Middle frontal gyrus (tissue), 1 donor: ENCODE measurements at regions not wholly inside any gene's neighbourhood (a gene's known extent, or its start where the extent isn't known, plus 50 kb on each side); places are given as distances from the start of the nearest gene placed in this dataset.
"Not testable (repeated sequence)": the region's sequence is repeated elsewhere in the genome, so short reads cannot be mapped to it uniquely, and the experiment has no call there.

Experiments
- DNase-seq: peaks from one replicate; pipeline ENCODE4 v3.0.0-alpha.2; 2015; ENCODE audit warnings: low spot score; ENCODE audit errors: extremely low spot score

DNA sequence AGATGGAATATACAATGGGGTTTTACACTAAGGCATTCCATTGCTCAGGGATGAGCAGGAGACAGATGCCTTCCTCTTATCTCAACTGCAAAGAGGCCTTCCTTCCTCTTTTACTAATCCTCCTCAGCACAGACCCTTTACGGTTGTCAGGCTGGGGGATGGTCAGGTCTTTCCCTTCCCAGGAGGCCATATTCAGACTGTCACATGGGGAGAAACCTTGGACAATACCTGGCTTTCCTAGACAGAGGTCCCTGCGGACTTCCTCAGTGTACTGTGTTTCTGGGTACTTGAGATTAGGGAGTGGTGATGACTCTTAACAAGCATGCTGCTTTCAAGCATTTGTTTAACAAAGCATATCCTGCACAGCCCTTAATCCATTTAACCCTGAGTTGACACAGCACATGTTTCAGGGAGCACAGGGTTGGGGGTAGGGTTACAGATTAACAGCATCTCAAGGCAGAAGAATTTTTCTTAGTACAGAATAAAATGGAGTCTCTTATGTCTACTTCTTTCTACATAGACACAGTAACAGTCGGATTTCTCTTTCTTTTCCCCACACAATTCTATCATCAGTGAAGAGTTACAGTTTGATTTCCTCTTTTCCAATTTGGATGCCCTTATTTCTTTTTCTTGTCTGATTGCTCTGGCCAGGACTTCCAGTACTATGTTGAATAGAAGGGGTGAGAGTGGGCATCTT, 737.1 kb downstream of the TRHDE start:
- DNase-seq, result not testable (repeated sequence)

DNA sequence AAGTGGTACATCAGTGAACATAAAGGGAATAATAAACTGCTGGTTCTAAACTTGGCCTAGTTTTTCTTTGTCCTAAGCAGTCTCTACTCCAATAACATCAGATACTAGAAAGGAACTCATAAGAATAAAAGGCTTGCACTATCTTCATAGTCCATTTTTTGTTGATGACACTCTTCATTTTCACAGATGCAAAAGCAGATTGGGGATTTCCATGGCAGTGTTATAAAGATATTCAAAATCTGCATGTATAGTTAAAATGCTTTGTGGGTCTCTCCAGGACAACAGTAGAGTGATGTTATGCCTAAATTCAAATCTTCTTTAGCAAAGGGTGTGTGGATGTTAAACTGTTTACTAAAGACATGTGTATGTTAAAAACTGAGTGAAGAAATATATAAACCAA, 745.8 kb downstream of the TRHDE start:
- DNase-seq, result no peak

DNA sequence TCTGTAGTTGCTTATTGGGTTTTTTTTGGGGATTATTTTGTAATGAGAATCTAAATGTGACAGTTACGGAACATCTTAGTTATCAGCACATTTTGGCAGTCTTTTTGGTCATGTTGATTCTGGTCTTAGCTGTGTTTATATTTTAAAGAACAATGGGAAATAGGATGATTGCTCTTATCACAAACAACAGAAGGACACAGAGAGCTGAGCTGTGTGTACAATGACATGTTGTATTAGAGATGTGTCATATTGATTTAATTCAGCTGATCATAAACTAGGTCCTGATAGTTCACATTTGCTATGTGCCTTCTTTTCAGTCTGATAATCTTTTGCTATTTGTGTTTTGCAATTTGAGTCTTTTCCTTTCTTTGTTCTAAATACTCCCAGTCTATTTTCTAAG, 781.7 kb downstream of the TRHDE start:
- DNase-seq, result no peak

DNA sequence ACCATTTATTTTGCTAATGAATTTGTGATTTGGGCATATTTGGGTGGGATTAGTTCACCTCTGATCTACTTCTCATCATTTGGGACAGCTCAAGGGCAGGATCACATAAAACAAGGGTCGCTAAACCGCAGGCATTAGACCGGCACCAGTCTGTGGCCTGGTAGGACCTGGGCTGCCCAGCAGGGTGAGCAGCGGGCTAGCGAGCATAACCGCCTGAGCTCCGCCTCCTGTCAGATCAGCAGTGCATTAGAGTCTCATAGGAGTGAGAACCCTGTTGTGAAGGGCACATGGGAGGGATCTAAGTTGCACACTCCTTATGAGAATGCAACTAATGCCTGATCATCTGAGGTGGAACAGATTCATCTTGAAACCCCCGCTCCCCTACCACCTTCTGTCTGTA, 785.3 kb downstream of the TRHDE start:
- DNase-seq, result no peak

DNA sequence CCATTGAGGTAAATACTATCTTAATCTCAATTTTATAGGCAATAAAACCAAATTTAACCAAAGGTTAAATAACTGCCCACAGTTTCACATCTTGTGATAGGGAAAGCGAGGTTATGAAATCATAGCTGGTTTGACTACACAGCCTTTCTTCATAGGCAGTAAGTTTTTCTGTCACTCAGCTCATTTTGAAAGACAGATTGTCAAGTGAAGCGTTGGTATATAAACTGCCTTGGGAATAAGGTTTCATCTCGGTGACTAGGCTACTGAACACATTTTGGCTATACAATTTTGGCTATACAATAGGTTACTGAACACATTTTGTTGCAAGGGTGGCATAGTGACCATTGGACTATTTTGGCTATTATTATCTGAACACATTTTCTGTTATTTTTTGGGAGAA, 793.7 kb downstream of the TRHDE start:
- DNase-seq, result no peak

DNA sequence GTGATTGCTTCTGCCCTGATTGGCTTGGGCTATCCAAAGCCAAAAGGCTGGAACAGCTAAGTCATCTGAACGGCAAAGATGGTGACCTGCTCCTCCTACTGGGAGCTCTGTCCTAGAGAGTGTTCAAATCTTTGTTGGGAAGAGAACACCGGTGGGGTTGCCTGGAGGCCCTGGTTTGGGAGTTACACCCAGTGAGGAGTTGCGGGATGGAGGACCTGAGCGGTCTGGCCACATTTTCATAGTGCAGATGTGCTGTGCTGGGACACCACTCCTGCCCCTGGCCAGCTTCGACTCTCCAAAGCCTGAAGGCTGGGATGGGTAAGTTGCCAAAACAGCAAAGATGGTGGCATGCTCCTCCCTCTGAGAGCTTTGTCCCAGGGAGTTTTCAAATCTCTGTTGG, 795.4 kb downstream of the TRHDE start:
- no peak for DNase-seq

DNA sequence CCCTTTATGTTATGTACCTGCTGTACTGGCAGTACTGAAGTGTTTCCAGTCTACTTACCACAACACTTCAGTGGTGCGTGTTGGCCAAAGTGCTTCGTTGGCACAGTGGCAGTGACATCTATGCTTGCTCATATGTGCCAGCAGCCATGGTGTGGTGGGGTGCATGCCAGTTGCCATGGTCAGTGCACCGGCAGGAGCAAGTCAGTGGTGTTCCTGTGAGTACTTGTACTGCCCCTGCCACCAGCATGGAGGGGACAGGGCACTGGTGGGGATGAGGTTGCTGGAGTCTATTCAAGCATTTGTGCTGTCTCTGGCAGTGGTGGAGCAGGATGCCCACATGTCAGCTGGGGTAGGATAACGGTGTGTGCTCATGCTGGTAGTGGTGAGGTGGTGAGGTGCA, 800.0 kb downstream of the TRHDE start:
- no peak for DNase-seq

DNA sequence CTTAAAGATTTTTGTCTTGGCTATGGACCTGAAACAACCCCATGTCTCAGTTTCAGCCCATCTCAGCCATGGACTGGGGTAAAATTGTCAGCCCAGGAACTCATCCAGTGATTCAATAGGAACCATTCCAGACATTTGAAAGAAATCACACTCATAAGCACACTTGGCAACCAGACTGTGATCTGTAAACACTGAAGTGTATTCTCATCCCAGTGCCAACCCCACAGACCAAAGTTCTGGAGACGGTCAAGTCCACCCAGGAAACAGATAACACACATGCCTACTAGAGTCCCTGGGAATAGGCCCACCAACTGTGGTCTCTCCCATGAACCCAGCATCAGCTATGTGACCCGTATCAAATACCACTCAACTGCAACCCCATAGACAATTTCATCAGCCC, 804.6 kb downstream of the TRHDE start:
- DNase-seq, result no peak

DNA sequence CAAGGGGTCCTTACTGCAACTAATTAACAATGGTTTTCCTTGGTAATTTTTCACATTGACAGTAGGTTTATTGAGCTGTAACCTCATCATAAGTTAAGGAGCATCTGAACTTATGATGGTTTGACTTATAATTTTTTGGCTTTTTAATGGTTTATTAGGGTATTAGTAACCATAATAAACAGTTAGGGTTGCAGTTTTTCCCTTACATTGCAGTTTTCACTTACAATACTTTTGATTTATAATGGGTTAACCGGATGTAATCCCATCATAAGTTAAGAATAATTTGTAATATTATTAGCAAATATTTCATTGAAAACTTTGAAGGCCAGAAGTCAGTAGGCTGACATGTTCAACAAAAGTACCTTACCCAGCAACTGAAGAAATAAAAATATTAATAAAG, 811.6 kb downstream of the TRHDE start:
- no peak for DNase-seq

DNA sequence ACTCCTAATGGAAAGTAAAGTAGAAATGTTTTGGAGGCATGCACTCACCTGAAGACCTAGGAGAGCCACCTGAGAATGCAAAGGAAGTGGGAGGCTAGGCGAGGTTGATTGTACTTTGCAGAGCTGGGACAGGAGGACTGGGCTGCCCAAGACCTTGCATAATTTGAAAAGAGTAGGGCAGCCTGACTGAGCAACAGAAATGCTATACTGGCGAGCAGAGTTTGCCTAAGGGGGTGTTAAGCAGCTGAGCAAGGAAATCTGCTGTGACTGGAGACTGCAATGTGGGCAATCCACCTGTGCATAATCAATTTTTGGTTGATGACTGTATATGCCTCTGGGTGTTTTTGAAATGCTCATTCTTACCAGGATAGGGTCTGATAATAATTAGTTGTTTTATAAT, 834.1 kb downstream of the TRHDE start:
- no peak for DNase-seq

DNA sequence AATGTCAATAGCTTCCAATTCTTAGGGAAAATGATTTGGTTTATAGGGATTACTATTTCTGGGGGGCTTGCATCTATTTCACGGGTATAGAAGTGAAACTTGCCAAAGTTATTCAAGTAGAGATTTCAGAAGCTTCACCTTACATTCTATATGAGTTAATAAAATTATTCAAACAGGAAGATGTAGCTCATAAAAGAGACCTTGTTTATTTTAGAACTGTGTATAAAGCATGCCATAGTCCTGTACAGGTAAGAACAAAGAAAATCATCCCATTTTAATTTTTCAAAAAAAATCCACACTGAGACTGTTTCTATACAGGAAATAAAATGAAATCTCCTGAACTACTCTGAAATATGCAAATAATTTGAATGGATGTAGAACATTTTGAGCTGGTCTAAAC, 834.7 kb downstream of the TRHDE start:
- DNase-seq, result no peak

DNA sequence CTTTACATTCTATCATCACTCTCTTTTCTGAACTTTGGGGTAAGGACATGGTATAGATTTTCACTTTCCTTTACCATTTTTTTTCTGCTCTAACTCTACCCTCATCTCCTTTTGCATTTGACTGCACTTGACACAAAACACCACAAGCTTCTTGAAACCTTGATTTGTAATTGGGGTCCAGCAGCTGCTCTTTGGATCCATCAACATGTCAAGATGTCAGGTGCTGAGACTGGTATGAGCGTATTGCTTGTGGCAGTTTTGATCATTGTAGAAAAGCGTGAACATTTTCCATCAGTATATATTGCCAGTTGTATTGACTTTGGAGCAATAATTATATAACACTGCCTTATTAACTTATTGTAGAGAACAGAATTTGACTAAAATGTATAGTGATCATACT, 838.6 kb downstream of the TRHDE start:
- no peak for DNase-seq

DNA sequence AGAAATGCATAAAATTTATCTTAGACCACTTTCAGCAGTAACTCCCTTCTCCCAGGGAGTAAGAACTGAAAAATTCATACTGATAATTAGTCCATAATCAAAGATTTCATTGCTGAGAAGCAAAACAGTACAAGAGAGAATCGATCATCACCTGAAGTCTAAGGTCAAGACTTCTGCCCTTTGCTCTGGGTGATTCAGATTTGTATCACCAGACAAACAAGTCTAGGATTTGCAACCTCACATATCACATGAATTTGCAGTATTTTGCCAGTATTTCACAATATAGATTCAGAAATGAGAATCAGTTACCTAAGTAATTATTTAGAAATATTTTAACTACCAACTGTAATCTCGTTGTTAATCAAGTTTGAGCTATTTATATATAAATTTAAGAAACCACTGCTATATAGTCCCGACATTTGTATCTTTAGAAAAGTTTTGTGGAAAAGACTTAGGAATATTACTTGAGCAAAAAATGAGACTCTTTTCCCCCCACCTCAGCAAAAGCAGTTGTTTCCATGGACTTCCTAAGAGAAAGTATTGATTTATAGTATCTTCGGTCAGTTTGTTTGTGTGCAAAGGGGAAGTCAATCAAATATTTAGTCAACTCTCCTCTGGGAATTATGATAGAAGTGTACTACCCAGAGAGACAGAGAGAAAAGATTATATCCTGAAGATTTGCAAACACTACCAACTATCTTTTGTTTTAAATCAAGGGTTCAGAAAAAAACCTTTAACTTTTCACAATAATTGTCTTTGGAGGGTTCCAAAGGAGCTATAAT, 840.1 kb downstream of the TRHDE start:
- DNase-seq, result no peak

DNA sequence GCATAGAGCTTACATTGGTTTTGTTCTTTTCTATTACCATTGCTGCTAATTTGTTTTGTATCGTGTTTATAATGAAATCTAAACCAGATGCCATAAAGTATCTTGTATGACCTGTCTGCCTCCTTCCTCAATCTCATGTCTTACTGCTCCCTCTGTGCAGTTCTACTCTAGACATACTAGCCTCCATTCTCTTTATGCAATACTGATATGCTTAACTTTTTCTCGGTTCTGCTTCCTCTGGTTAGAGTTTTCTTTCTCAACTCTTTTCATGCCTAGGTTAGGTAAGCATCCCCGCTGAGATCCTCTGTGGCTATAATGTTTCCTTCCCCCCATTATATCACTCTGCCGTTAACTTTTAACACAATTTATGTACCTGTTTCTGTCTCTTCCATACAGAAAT, 852.3 kb downstream of the TRHDE start:
- no peak for DNase-seq

DNA sequence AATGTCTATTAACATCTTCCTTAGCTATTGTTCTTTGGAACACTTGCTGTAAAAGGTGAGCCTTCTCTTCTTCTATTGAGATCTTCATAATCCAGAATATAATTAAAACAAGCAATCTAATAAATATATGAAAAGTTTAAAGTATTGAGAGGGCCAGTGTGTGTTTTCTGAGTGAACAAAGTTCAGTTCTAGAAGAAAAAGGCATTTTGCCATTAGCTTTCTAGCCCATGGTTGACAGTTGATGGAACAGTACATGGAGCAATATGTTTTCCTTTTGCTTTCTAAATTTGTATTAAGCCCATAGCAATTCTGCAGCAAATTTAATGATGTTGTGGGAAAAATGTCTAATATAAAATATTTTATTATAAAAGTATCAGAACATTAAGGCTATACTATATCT, 853.0 kb downstream of the TRHDE start:
- DNase-seq, result no peak

DNA sequence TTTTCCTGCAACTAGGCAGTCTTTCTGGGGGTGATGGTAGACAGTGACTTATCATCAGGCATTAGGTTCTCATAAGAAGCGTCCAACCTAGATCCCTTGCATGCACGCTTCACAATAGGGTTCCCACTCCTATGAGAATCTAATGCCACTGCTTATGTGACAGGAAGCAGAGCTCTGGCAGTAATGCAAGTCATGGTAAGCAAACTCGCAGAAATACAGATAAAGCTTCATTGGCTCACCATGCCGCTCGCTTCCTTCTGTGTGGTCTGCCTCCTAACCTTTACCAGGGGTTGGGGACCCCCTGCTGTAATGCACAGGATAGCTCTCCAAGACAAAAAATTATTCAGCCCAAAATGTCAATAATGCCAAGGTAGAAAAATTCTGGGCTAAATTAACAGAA, 864.2 kb downstream of the TRHDE start:
- DNase-seq, result no peak

DNA sequence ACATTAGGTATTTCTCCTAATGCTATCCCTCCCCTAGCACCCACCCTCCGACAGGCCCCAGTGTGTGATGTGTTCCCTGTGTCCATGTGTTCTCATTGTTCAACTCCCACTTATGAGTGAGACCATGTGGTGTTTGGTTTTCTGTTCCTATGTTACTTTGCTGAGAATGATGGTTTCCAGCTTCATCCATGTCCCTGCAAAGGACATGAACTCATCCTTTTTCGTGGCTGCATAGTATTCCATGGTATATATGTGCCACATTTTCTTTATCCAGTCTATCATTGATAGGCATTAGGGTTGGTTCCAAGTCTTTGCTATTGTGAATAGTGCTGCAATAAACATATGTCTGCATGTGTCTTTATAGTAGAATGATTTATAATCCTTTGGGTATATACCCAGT, 867.5 kb downstream of the TRHDE start:
- not testable (repeated sequence) for DNase-seq

DNA sequence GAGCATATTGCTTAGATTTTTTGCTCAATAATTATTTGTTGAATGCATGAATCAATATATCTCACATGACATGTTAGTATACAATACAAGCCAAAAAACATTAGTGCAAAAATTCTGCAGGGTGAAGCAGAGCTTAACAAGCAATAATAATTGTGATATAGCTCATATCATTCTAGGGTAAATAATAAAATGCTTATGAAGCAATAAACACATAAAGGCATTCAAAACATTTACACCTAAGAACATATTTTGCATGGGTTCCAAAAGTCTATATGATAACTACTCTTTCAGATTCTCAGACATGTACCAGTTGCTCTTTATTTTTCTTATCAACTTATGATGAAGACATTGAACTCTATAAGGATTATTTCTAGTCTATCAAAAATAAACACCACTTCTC, 886.2 kb downstream of the TRHDE start:
- no peak for DNase-seq

DNA sequence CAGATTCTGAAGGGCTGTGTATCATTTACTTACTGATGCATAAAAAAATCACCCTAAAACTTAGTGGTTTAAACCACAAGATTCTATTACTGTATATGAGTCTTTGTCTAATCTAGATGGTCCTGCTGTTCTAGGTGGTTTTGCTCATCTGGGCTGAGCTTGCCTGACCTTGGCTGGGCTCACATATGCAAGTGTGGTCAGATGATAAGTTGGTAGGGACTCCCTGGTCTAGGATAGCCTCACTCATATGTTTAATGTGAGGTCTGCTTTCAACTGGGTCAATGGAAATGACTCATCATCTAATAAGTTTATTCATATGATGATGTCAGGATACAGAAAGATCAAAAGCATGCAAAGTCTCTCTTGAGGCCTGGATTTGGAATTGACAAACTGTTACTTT, 887.8 kb downstream of the TRHDE start:
- DNase-seq, result no peak

DNA sequence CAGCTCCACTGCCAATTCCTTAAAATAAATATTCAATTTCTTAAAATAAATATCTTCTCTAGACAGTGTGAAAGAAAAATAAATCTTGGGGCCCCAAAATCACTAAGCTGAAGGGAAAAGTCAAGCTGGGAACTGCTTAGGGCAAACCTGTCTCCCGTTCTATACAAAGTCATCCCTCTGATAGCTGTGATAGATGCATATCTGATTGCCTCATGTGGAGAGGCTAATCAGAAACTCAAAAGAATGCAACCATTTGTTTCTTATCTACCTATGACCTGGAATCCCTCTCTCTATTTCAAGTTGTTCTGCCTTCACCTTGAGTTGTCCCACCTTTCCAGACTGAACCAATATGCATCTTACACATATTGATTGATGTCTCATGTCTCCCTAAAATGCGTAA, 889.8 kb downstream of the TRHDE start:
- no peak for DNase-seq

DNA sequence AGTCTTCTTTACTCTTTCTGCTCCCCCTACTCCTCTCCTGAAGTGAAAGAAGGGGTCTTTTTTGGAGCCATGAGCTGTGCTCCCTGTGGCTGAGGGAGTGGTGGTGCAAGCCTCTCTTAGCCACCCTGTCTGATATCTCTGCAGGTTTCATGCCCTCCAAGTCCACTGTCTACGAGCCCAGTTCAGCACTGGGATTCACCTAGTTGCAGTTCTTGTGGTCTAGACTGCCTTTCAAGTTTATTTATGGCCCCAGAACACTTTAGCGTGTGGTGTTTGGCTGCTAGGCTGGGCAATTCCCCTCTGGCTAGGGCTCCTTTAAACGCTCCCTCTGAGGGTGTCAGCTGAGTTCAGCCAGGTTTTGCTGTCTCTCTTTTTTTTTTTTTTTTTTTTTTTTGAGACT, 908.6 kb downstream of the TRHDE start:
- no peak for DNase-seq

DNA sequence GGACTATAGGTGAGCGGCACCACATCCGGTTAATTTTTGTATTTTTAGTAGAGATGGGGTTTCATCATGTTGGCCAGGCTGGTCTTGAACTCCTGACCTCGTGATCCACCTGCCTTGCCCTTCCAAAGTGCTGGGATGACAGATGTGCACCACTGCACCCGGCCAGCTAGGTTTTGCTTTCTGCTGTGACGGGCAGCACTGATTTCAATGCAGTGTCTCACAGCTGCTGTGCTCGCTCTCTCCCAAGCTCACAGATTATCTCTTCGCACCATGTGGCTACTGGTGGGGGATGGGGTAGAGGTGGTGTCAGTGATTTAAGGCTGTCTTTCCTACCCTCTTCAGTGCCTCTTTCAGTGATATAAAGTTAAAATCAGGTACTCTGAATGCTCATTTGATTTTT, 909.1 kb downstream of the TRHDE start:
- DNase-seq, result no peak

DNA sequence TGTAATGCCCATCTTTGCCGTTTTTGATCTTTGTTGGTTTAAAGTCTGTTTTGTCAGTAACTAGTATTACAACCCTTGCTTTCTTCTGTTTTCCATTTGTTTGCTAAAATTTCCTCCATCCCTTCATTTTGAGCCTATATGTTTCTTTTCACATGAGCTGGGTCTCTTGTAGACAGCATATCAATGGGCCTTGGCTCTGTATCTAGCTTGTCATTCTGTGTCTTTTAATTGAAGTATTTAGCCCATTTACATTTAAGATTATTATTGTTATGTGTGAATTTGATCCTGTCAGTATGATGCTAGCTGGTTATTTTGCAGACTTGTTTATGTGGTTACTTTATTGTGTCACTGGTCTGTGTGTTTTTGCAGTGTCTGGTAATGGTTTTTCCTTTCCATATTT, 913.2 kb downstream of the TRHDE start:
- DNase-seq, result no peak
